K562 (cell line): ENCODE measurements at regions not wholly inside any gene's neighbourhood (a gene's known extent, or its start where the extent isn't known, plus 50 kb on each side); places are given as distances from the start of the nearest gene placed in this dataset.

Experiments
- DDX20 ChIP-seq: fragments of 450-650 bp; IDR thresholded peaks from 2 replicates; pipeline ENCODE4 v1.6.1; 2016; ENCODE audit warnings: missing genetic modification characterization, low read depth, mild to moderate bottlenecking, missing compliant biosample characterization, moderate library complexity
- GABPB2 ChIP-seq: fragments of 250-450 bp; sonication (Bioruptor Pico); conservative IDR thresholded peaks from 2 replicates; pipeline ENCODE4 v1.5.1; 2021; ENCODE audit warnings: mild to moderate bottlenecking
- HLTF ChIP-seq: fragments of 450-650 bp; IDR thresholded peaks from 2 replicates; pipeline ENCODE4 v1.6.1; 2016
- KLF6 ChIP-seq: fragments of 250-450 bp; sonication (Bioruptor Pico); IDR thresholded peaks from 2 replicates; pipeline ENCODE4 v1.4.0; 2020; ENCODE audit warnings: mild to moderate bottlenecking, moderate library complexity, borderline replicate concordance
- MTA3 ChIP-seq: fragments of 450-650 bp; formaldehyde crosslinking; IDR thresholded peaks from 2 replicates; pipeline ENCODE4 v1.6.1; 2017; ENCODE audit warnings: mild to moderate bottlenecking, borderline replicate concordance
- MXI1 ChIP-seq: IDR thresholded peaks from 2 replicates; pipeline ENCODE4 v1.6.1; 2011; ENCODE audit warnings: low read depth, mild to moderate bottlenecking, improper control_type of control experiment, low read length
- POLR2A ChIP-seq: fragments of 450-650 bp; conservative IDR thresholded peaks from 2 replicates; pipeline ENCODE4 v1.6.1; 2016
- POLR2AphosphoS2 ChIP-seq: IDR thresholded peaks from 2 replicates; pipeline ENCODE4 v1.6.1; 2012; ENCODE audit warnings: low read length, improper control_type of control experiment
- RCOR1 ChIP-seq, 2 experiments: IDR thresholded peaks; 2 replicates each; pipeline ENCODE4 v1.6.1; 2012; ENCODE audit warnings: low read depth in 2 of 2, low read length in 2 of 2, borderline replicate concordance in 1 of 2, improper control_type of control experiment in 1 of 2
- SP2 ChIP-seq: IDR thresholded peaks from 2 replicates; pipeline ENCODE4 v1.6.1; 2011; ENCODE audit warnings: mild to moderate bottlenecking, low read depth, low read length, moderate library complexity; ENCODE audit not compliant: poor library complexity, severe bottlenecking; ENCODE audit errors: extremely low read depth
- TAF7 ChIP-seq: fragments of 450-650 bp; IDR thresholded peaks from 2 replicates; pipeline ENCODE4 v1.6.1; 2016; ENCODE audit warnings: missing genetic modification characterization, missing compliant biosample characterization
- ZNF780A ChIP-seq: fragments of 250-450 bp; sonication (Bioruptor Pico); IDR thresholded peaks from 2 replicates; pipeline ENCODE4 v1.5.0; 2021; ENCODE audit warnings: mild to moderate bottlenecking
- TF ChIP-seq, protein P1 (sequence below): fragments of 450-650 bp; IDR thresholded peaks from one replicate; pipeline ENCODE4 v1.6.1; 2018; ENCODE audit warnings: mild to moderate bottlenecking, moderate library complexity; ENCODE audit not compliant: partially characterized antibody
- TF ChIP-seq, protein P2 (sequence below): fragments of 450-650 bp; conservative IDR thresholded peaks from 2 replicates; pipeline ENCODE4 v1.6.1; 2016; ENCODE audit warnings: missing genetic modification characterization, low read depth, mild to moderate bottlenecking, missing compliant biosample characterization, moderate library complexity

DNA sequence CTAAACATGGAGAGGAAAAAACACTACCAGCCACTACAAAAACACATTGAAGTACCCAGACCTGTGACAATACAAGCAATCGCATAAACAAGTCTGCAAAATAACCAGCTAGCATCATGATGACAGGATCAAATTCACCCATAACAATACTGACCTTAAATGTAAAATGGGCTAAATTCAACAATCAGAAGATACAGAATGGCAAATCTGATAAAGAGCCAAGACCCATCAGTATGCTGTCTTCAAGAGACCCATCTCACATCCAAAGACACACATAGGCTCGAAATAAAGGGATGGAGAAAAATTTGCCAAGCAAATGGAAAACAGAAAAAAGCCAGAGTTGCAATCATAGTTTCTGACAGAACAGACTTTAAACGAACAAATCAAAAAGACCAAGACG is 294.4 kb downstream of the MEF2C start (continued):
- TF ChIP-seq SP2: no peak
- no peak for TF ChIP-seq RCOR1 (IDR thresholded peaks at IDR 0.05; ENCODE audit: borderline replicate concordance in 1 of 2, low read depth in 2 of 2, low read length in 2 of 2)
- TF ChIP-seq POLR2AphosphoS2: no peak
- TF ChIP-seq KLF6 (CRISPR knock-in tag): no peak
- no peak for TF ChIP-seq HLTF
- no peak for TF ChIP-seq MXI1
- no peak for TF ChIP-seq MTA3
- no peak for TF ChIP-seq TAF7 (tag)
- no peak for TF ChIP-seq ZNF780A (CRISPR knock-in tag)
- no peak for TF ChIP-seq GABPB2
- TF ChIP-seq POLR2A: no peak
- TF ChIP-seq, protein P1, sequence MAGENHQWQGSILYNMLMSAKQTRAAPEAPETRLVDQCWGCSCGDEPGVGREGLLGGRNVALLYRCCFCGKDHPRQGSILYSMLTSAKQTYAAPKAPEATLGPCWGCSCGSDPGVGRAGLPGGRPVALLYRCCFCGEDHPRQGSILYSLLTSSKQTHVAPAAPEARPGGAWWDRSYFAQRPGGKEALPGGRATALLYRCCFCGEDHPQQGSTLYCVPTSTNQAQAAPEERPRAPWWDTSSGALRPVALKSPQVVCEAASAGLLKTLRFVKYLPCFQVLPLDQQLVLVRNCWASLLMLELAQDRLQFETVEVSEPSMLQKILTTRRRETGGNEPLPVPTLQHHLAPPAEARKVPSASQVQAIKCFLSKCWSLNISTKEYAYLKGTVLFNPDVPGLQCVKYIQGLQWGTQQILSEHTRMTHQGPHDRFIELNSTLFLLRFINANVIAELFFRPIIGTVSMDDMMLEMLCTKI: no peak
- TF ChIP-seq, protein P2, sequence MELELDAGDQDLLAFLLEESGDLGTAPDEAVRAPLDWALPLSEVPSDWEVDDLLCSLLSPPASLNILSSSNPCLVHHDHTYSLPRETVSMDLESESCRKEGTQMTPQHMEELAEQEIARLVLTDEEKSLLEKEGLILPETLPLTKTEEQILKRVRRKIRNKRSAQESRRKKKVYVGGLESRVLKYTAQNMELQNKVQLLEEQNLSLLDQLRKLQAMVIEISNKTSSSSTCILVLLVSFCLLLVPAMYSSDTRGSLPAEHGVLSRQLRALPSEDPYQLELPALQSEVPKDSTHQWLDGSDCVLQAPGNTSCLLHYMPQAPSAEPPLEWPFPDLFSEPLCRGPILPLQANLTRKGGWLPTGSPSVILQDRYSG (tag): no peak
- TF ChIP-seq DDX20 (tag): no peak
